Uterus (tissue), 2 donors: ENCODE measurements at regions not wholly inside any gene's neighbourhood (a gene's known extent, or its start where the extent isn't known, plus 50 kb on each side); places are given as distances from the start of the nearest gene placed in this dataset.

ENCODE experiments used
- POLR2A ChIP-seq, 2 donors: fragments of 450-650 bp; IDR thresholded peaks; one replicate each; pipeline ENCODE4 v1.6.1; 2016; ENCODE audit warnings: antibody characterized with exemption in 2 of 2, mild to moderate bottlenecking in 1 of 2, moderate library complexity in 1 of 2
- TF ChIP-seq, protein P1 (sequence below), 4 experiments: fragments of 200-600 bp in 2 of 4; fragments of 450-650 bp in 2 of 4; sonication (generic) in 2 of 4; IDR thresholded peaks; one replicate each; pipeline ENCODE4 v1.5.1; 2016 to 2019; ENCODE audit warnings: antibody characterized with exemption in 4 of 4, mild to moderate bottlenecking in 2 of 4, moderate library complexity in 1 of 4

DNA sequence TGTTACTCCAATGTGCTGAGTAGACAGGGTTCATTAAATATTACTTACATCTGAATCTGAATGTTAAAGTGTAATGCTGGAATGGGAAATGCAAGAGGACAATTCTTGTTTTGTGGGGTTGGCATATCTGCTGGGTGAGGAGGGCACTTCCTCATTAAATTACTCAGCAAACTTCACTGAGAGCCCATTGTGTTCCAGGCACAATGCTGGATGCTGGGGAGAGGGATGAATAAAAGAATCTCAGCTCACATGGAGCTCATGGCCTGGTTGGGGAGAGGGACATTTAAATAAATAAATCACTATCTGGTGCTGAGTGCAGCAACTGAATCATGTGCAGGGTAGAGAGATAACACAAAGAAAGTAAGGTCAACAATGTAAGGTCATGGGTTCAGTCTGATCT is 199.2 kb upstream of the CFAP20DC start:
- TF ChIP-seq, protein P1, sequence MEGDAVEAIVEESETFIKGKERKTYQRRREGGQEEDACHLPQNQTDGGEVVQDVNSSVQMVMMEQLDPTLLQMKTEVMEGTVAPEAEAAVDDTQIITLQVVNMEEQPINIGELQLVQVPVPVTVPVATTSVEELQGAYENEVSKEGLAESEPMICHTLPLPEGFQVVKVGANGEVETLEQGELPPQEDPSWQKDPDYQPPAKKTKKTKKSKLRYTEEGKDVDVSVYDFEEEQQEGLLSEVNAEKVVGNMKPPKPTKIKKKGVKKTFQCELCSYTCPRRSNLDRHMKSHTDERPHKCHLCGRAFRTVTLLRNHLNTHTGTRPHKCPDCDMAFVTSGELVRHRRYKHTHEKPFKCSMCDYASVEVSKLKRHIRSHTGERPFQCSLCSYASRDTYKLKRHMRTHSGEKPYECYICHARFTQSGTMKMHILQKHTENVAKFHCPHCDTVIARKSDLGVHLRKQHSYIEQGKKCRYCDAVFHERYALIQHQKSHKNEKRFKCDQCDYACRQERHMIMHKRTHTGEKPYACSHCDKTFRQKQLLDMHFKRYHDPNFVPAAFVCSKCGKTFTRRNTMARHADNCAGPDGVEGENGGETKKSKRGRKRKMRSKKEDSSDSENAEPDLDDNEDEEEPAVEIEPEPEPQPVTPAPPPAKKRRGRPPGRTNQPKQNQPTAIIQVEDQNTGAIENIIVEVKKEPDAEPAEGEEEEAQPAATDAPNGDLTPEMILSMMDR (IDR thresholded peaks at IDR 0.05), result no peak
- TF ChIP-seq POLR2A (IDR thresholded peaks at IDR 0.05), result no peak
